ENCODE measurements at regions not wholly inside any gene's neighbourhood (a gene's known extent, or its start where the extent isn't known, plus 50 kb on each side); places are given as distances from the start of the nearest gene placed in this dataset.

GRCh38 chr2:236632295-236633218 lies 62.9 kb downstream of the ACKR3 start:
- Histone ChIP-seq H3K79me2 (ENCODE audit: control insufficient read depth, insufficient read depth, low read length, poor library complexity) (no peaks in the 10 kb centered on the region), H3K27me3 (ENCODE audit: insufficient read depth, low read length) (no peaks in the 10 kb centered on the region), H4K8ac (ENCODE audit: low read depth, low read length) (no peak overlapping the region), H3K79me1 (ENCODE audit: low read length) (no peaks in the 10 kb centered on the region), H3K4ac (ENCODE audit: low read depth, low read length) (no peak overlapping the region), H2AK5ac (ENCODE audit: low read length) (no peak overlapping the region), H2AFZ (ENCODE audit: insufficient read depth, low read length, poor library complexity) (no peak overlapping the region), H3K14ac (ENCODE audit: low read length) (no peak overlapping the region), H2BK5ac (ENCODE audit: low read depth, low read length, poor library complexity) (no peak overlapping the region), H2BK120ac (ENCODE audit: insufficient read depth, low read length, poor library complexity) (no peak overlapping the region), H3K27ac (ENCODE audit: low read depth, low read length) (no peak overlapping the region), H3K36me3 (ENCODE audit: control insufficient read depth in 1 of 2, insufficient read depth in 2 of 2, low read length in 2 of 2) (no peaks in the 10 kb centered on the region), H4K12ac (ENCODE audit: low read depth, low read length) (no peak overlapping the region), H3K23ac (ENCODE audit: low read length) (no peak overlapping the region), H3K18ac (ENCODE audit: low read length) (no peak overlapping the region), H3K4me3 (ENCODE audit: low read depth, low read length) (peak overlapping the region; percentile 2), H2BK12ac (ENCODE audit: low read length) (no peak overlapping the region), H4K91ac (ENCODE audit: low read depth, low read length) (no peak overlapping the region), H3K4me2 (ENCODE audit: low read length) (no peak overlapping the region), H3K4me1 (ENCODE audit: control insufficient read depth in 1 of 2, insufficient read depth in 2 of 2, low read length in 2 of 2) (peaks cover 2 to 7% of the 10 kb centered on the region in 2 experiments), H3K9me3 (ENCODE audit: insufficient read depth, low read depth, low read length) (peaks cover 3% of the 10 kb centered on the region), H3K9ac (ENCODE audit: low read length) (no peak overlapping the region)
- no CpG with 5 or more reads among the region's 11 CpGs for WGBS (ENCODE audit: extremely low coverage, insufficient coverage, insufficient read length)
- DNase-seq: no peak

GRCh38 chr2:236633219-236633570 lies 63.6 kb downstream of the ACKR3 start:
- no peak overlapping the region for H2AFZ ChIP-seq (ENCODE audit: insufficient read depth, low read length, poor library complexity)
- no peak overlapping the region for H4K91ac ChIP-seq (ENCODE audit: low read depth, low read length)
- no peak overlapping the region for H2BK5ac ChIP-seq (ENCODE audit: low read depth, low read length, poor library complexity)
- H3K79me1 ChIP-seq (ENCODE audit: low read length): peaks cover 2% of the 10 kb centered on the region
- H3K36me3 ChIP-seq (ENCODE audit: control insufficient read depth in 1 of 2, insufficient read depth in 2 of 2, low read length in 2 of 2): no peaks in the 10 kb centered on the region
- no peak overlapping the region for H3K9ac ChIP-seq (ENCODE audit: low read length)
- no peak overlapping the region for H3K23ac ChIP-seq (ENCODE audit: low read length)
- H3K4me2 ChIP-seq (ENCODE audit: low read length): no peak overlapping the region
- no peak overlapping the region for H3K14ac ChIP-seq (ENCODE audit: low read length)
- H3K4me1 ChIP-seq (ENCODE audit: control insufficient read depth in 1 of 2, insufficient read depth in 2 of 2, low read length in 2 of 2): peaks cover 2 to 13% of the 10 kb centered on the region in 2 experiments
- H3K9me3 ChIP-seq (ENCODE audit: insufficient read depth, low read depth, low read length): peaks cover 3% of the 10 kb centered on the region
- H3K4ac ChIP-seq (ENCODE audit: low read depth, low read length): no peak overlapping the region
- WGBS (ENCODE audit: extremely low coverage, insufficient coverage, insufficient read length): no CpG with 5 or more reads among the region's 5 CpGs
- no peaks in the 10 kb centered on the region for H3K79me2 ChIP-seq (ENCODE audit: control insufficient read depth, insufficient read depth, low read length, poor library complexity)
- H4K12ac ChIP-seq (ENCODE audit: low read depth, low read length): no peak overlapping the region
- no peak overlapping the region for H4K8ac ChIP-seq (ENCODE audit: low read depth, low read length)
- H2BK12ac ChIP-seq (ENCODE audit: low read length): no peak overlapping the region
- H3K18ac ChIP-seq (ENCODE audit: low read length): no peak overlapping the region
- H3K27ac ChIP-seq (ENCODE audit: low read depth, low read length): no peak overlapping the region
- no peak overlapping the region for H3K4me3 ChIP-seq (ENCODE audit: low read depth, low read length)
- no peak overlapping the region for H2BK120ac ChIP-seq (ENCODE audit: insufficient read depth, low read length, poor library complexity)
- no peak overlapping the region for H2AK5ac ChIP-seq (ENCODE audit: low read length)
- no peak for DNase-seq
- no peaks in the 10 kb centered on the region for H3K27me3 ChIP-seq (ENCODE audit: insufficient read depth, low read length)

- Histone ChIP-seq H3K23ac (ENCODE audit: low read length) (no peak overlapping the region), H2BK5ac (ENCODE audit: low read depth, low read length, poor library complexity) (no peak overlapping the region), H3K36me3 (ENCODE audit: control insufficient read depth in 1 of 2, insufficient read depth in 2 of 2, low read length in 2 of 2) (no peaks in the 10 kb centered on the region), H3K27me3 (ENCODE audit: insufficient read depth, low read length) (no peaks in the 10 kb centered on the region), H3K79me2 (ENCODE audit: control insufficient read depth, insufficient read depth, low read length, poor library complexity) (no peaks in the 10 kb centered on the region), H3K79me1 (ENCODE audit: low read length) (peaks cover 5% of the 10 kb centered on the region), H3K9ac (ENCODE audit: low read length) (no peak overlapping the region), H3K9me3 (ENCODE audit: insufficient read depth, low read depth, low read length) (peaks cover 3% of the 10 kb centered on the region), H3K14ac (ENCODE audit: low read length) (no peak overlapping the region), H3K4ac (ENCODE audit: low read depth, low read length) (no peak overlapping the region), H4K91ac (ENCODE audit: low read depth, low read length) (no peak overlapping the region), H4K8ac (ENCODE audit: low read depth, low read length) (no peak overlapping the region), H2AFZ (ENCODE audit: insufficient read depth, low read length, poor library complexity) (no peak overlapping the region), H3K4me3 (ENCODE audit: low read depth, low read length) (no peak overlapping the region), H2BK120ac (ENCODE audit: insufficient read depth, low read length, poor library complexity) (no peak overlapping the region), H4K12ac (ENCODE audit: low read depth, low read length) (no peak overlapping the region), H3K4me2 (ENCODE audit: low read length) (no peak overlapping the region), H2BK12ac (ENCODE audit: low read length) (no peak overlapping the region), H3K27ac (ENCODE audit: low read depth, low read length) (no peak overlapping the region), H3K4me1 (ENCODE audit: control insufficient read depth in 1 of 2, insufficient read depth in 2 of 2, low read length in 2 of 2) (peaks cover 9 to 19% of the 10 kb centered on the region in 2 experiments), H2AK5ac (ENCODE audit: low read length) (no peak overlapping the region), H3K18ac (ENCODE audit: low read length) (no peak overlapping the region)
- DNase-seq: no peak
- no CpG with 5 or more reads among the region's 26 CpGs for WGBS (ENCODE audit: extremely low coverage, insufficient coverage, insufficient read length)
Measured at GRCh38 chr2:236633775-236634560, 64.3 kb downstream of the ACKR3 start.

DNA sequence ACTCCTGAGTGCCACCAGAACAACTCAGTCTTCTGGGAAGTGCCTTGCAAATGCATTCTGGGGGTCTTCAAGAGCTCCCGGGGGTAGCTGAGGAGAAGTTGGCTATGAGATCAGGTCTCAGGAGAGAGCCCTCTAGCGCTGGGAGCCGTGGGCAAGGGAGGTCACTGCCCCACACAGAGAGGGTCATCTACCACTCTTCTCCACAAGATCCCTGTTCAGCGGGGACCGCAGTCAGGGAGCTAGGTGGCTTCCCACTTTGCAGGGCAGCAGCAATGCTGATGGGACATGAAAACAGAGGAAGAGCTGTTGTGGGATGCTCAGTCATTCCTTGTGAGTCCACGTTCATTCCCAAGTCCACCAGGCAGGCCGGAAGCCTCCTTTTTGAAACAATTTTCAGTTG lies 66.6 kb downstream of the ACKR3 start:
- Histone ChIP-seq H2BK12ac (ENCODE audit: low read length) (peak overlapping the region; percentile 33), H2AFZ (ENCODE audit: insufficient read depth, low read length, poor library complexity) (no peak overlapping the region), H3K36me3 (ENCODE audit: control insufficient read depth in 1 of 2, insufficient read depth in 2 of 2, low read length in 2 of 2) (no peaks in the 10 kb centered on the region), H2AK5ac (ENCODE audit: low read length) (peak overlapping the region; percentile 38), H4K8ac (ENCODE audit: low read depth, low read length) (no peak overlapping the region), H3K4me2 (ENCODE audit: low read length) (no peak overlapping the region), H3K79me2 (ENCODE audit: control insufficient read depth, insufficient read depth, low read length, poor library complexity) (no peaks in the 10 kb centered on the region), H2BK120ac (ENCODE audit: insufficient read depth, low read length, poor library complexity) (no peak overlapping the region), H3K14ac (ENCODE audit: low read length) (no peak overlapping the region), H4K12ac (ENCODE audit: low read depth, low read length) (no peak overlapping the region), H3K4me1 (ENCODE audit: control insufficient read depth in 1 of 2, insufficient read depth in 2 of 2, low read length in 2 of 2) (peaks cover 12 to 20% of the 10 kb centered on the region in 2 experiments), H3K4ac (ENCODE audit: low read depth, low read length) (no peak overlapping the region), H3K9me3 (ENCODE audit: insufficient read depth, low read depth, low read length) (peaks cover 10% of the 10 kb centered on the region), H3K18ac (ENCODE audit: low read length) (no peak overlapping the region), H3K27me3 (ENCODE audit: insufficient read depth, low read length) (no peaks in the 10 kb centered on the region), H2BK5ac (ENCODE audit: low read depth, low read length, poor library complexity) (no peak overlapping the region), H3K23ac (ENCODE audit: low read length) (no peak overlapping the region), H4K91ac (ENCODE audit: low read depth, low read length) (peak overlapping the region; percentile 20), H3K4me3 (ENCODE audit: low read depth, low read length) (no peak overlapping the region), H3K27ac (ENCODE audit: low read depth, low read length) (no peak overlapping the region), H3K79me1 (ENCODE audit: low read length) (peaks cover 5% of the 10 kb centered on the region), H3K9ac (ENCODE audit: low read length) (no peak overlapping the region)
- no CpG with 5 or more reads among the region's 7 CpGs for WGBS (ENCODE audit: extremely low coverage, insufficient coverage, insufficient read length)
- DNase-seq: no peak
